GM19438 (cell line): ENCODE measurements at regions not wholly inside any gene's neighbourhood (a gene's known extent, or its start where the extent isn't known, plus 50 kb on each side); places are given as distances from the start of the nearest gene placed in this dataset.

Source experiments
- ATAC-seq: cut with Tn5 transposase; IDR thresholded peaks from one replicate; pipeline ENCODE4 v1.9.1; 2021; ENCODE audit warnings: low read depth; ENCODE audit not compliant: unreplicated experiment

- ATAC-seq, result no peak
Observed at GRCh38 chr14:81829447-81829846, 295.8 kb upstream of the SEL1L start.

GRCh38 chr14:81831128-81831820 lies 297.6 kb upstream of the SEL1L start:
- no peak for ATAC-seq

GRCh38 chr14:81834308-81834707 lies 300.7 kb upstream of the SEL1L start:
- no peak for ATAC-seq

- no peak for ATAC-seq
Observed at GRCh38 chr14:81837304-81837703, 303.7 kb upstream of the SEL1L start.

GRCh38 chr14:81839056-81839455 lies 305.4 kb upstream of the SEL1L start:
- ATAC-seq, result no peak

GRCh38 chr14:81841346-81841745 lies 307.7 kb upstream of the SEL1L start:
- no peak for ATAC-seq

- no peak for ATAC-seq
Observed at GRCh38 chr14:81849714-81850113, 316.1 kb upstream of the SEL1L start.

GRCh38 chr14:81855007-81855406 lies 321.4 kb upstream of the SEL1L start:
- no peak for ATAC-seq

GRCh38 chr14:81859046-81859445 lies 325.4 kb upstream of the SEL1L start:
- ATAC-seq, result no peak

- no peak for ATAC-seq
Observed at GRCh38 chr14:81868172-81868571, 334.5 kb upstream of the SEL1L start.

GRCh38 chr14:81871706-81872105 lies 338.1 kb upstream of the SEL1L start:
- ATAC-seq, result no peak

- ATAC-seq, result no peak
Observed at GRCh38 chr14:81884382-81884781, 350.7 kb upstream of the SEL1L start.

- ATAC-seq, result no peak
Observed at GRCh38 chr14:81886588-81886987, 352.9 kb upstream of the SEL1L start.

- ATAC-seq, result no peak
Observed at GRCh38 chr14:81889529-81889928, 355.9 kb upstream of the SEL1L start.

- no peak for ATAC-seq
Observed at GRCh38 chr14:81890020-81890419, 356.4 kb upstream of the SEL1L start.

- ATAC-seq, result no peak
Observed at GRCh38 chr14:81903477-81903876, 369.8 kb upstream of the SEL1L start.

GRCh38 chr14:81927070-81927469 lies 393.4 kb upstream of the SEL1L start:
- no peak for ATAC-seq

GRCh38 chr14:81931828-81932227 lies 398.2 kb upstream of the SEL1L start:
- no peak for ATAC-seq

GRCh38 chr14:81936348-81936747 lies 402.7 kb upstream of the SEL1L start:
- no peak for ATAC-seq

- ATAC-seq, result no peak
Observed at GRCh38 chr14:81936902-81937301, 403.2 kb upstream of the SEL1L start.

GRCh38 chr14:81938341-81938740 lies 404.7 kb upstream of the SEL1L start:
- ATAC-seq, result no peak

GRCh38 chr14:81940651-81941050 lies 407.0 kb upstream of the SEL1L start:
- no peak for ATAC-seq

- no peak for ATAC-seq
Observed at GRCh38 chr14:81942071-81942470, 408.4 kb upstream of the SEL1L start.
